Muscle layer of duodenum (tissue), 2 donors: ENCODE measurements at regions not wholly inside any gene's neighbourhood (a gene's known extent, or its start where the extent isn't known, plus 50 kb on each side); places are given as distances from the start of the nearest gene placed in this dataset.
"Not testable (repeated sequence)": the region's sequence is repeated elsewhere in the genome, so short reads cannot be mapped to it uniquely, and the experiment has no call there.

ENCODE experiments used
- H3K27ac ChIP-seq: one replicate; pipeline ENCODE4 v1.7.0; 2013; ENCODE audit warnings: mild to moderate bottlenecking, low read length
- H3K27me3 ChIP-seq: one replicate; pipeline ENCODE4 v1.7.0; 2013; ENCODE audit warnings: low read depth, mild to moderate bottlenecking, control low read depth, low read length
- H3K36me3 ChIP-seq, 2 donors: one replicate each; pipeline ENCODE4 v1.7.0; 2013; ENCODE audit warnings: low read length in 2 of 2, control low read depth in 1 of 2, mild to moderate bottlenecking in 1 of 2; ENCODE audit not compliant: insufficient read depth in 2 of 2, control insufficient read depth in 1 of 2
- H3K4me1 ChIP-seq, 2 donors: one replicate each; pipeline ENCODE4 v1.7.0; 2013; ENCODE audit warnings: low read length in 2 of 2, mild to moderate bottlenecking in 2 of 2, control low read depth in 1 of 2, moderate library complexity in 1 of 2; ENCODE audit not compliant: insufficient read depth in 2 of 2, control insufficient read depth in 1 of 2
- H3K4me3 ChIP-seq, 2 donors: one replicate each; pipeline ENCODE4 v1.7.0; 2013; ENCODE audit warnings: low read length in 2 of 2, low read depth in 1 of 2, mild to moderate bottlenecking in 1 of 2
- H3K9me3 ChIP-seq, 2 donors: one replicate each; pipeline ENCODE4 v1.7.0; 2013; ENCODE audit warnings: low read length in 2 of 2, control low read depth in 1 of 2, mild to moderate bottlenecking in 1 of 2; ENCODE audit not compliant: control insufficient read depth in 1 of 2
- donor health status: healthy.

- H3K4me1 ChIP-seq, H3K27me3 ChIP-seq, H3K27ac ChIP-seq, H3K9me3 ChIP-seq, H3K4me3 ChIP-seq, H3K36me3 ChIP-seq: not testable (repeated sequence)
These were observed 788.1 kb downstream of the PLA2G4A start for GRCh38 chr1:187616830-187617229.

GRCh38 chr1:187617776-187618175, 789.0 kb downstream of the PLA2G4A start:
- no peaks in the 10 kb centered on the region for H3K36me3 ChIP-seq
- H3K27ac ChIP-seq = no peak overlapping the region
- H3K4me3 ChIP-seq = no peak overlapping the region
- no peaks in the 10 kb centered on the region for H3K4me1 ChIP-seq
- no peaks in the 10 kb centered on the region for H3K9me3 ChIP-seq
- no peaks in the 10 kb centered on the region for H3K27me3 ChIP-seq

- Histone ChIP-seq H3K4me3 (no peak overlapping the region), H3K9me3 (no peaks in the 10 kb centered on the region), H3K4me1 (no peaks in the 10 kb centered on the region), H3K36me3 (no peaks in the 10 kb centered on the region), H3K27ac (no peak overlapping the region), H3K27me3 (no peaks in the 10 kb centered on the region)
These were observed 790.4 kb downstream of the PLA2G4A start for GRCh38 chr1:187619175-187619574.

GRCh38 chr1:187621951-187622350, 793.2 kb downstream of the PLA2G4A start:
- Histone ChIP-seq H3K36me3 (no peaks in the 10 kb centered on the region), H3K4me3 (no peak overlapping the region), H3K27ac (no peak overlapping the region), H3K27me3 (no peaks in the 10 kb centered on the region), H3K9me3 (no peaks in the 10 kb centered on the region), H3K4me1 (no peaks in the 10 kb centered on the region)

GRCh38 chr1:187622545-187622944, 793.8 kb downstream of the PLA2G4A start:
- H3K27ac ChIP-seq = no peak overlapping the region
- no peaks in the 10 kb centered on the region for H3K27me3 ChIP-seq
- no peaks in the 10 kb centered on the region for H3K4me1 ChIP-seq
- H3K4me3 ChIP-seq = no peak overlapping the region
- no peaks in the 10 kb centered on the region for H3K36me3 ChIP-seq
- H3K9me3 ChIP-seq = no peaks in the 10 kb centered on the region

GRCh38 chr1:187624812-187625545, 796.2 kb downstream of the PLA2G4A start:
- H3K36me3 ChIP-seq = no peaks in the 10 kb centered on the region
- H3K9me3 ChIP-seq = no peaks in the 10 kb centered on the region
- no peak overlapping the region for H3K4me3 ChIP-seq
- no peaks in the 10 kb centered on the region for H3K4me1 ChIP-seq
- no peak overlapping the region for H3K27ac ChIP-seq
- no peaks in the 10 kb centered on the region for H3K27me3 ChIP-seq

- no peaks in the 10 kb centered on the region for H3K4me1 ChIP-seq
- no peaks in the 10 kb centered on the region for H3K36me3 ChIP-seq
- no peak overlapping the region for H3K27ac ChIP-seq
- no peaks in the 10 kb centered on the region for H3K27me3 ChIP-seq
- peaks cover 0 to 3% of the 10 kb centered on the region in 2 donors for H3K9me3 ChIP-seq
- no peak overlapping the region for H3K4me3 ChIP-seq
These were observed 797.3 kb downstream of the PLA2G4A start for GRCh38 chr1:187626056-187626455.

- Histone ChIP-seq H3K27ac (no peak overlapping the region), H3K4me1 (no peaks in the 10 kb centered on the region), H3K4me3 (no peak overlapping the region), H3K9me3 (peaks cover 0 to 3% of the 10 kb centered on the region in 2 donors), H3K27me3 (no peaks in the 10 kb centered on the region), H3K36me3 (no peaks in the 10 kb centered on the region)
These were observed 798.8 kb downstream of the PLA2G4A start for GRCh38 chr1:187627516-187627915.

GRCh38 chr1:187629075-187629474, 800.3 kb downstream of the PLA2G4A start:
- Histone ChIP-seq H3K27me3 (no peaks in the 10 kb centered on the region), H3K36me3 (no peaks in the 10 kb centered on the region), H3K4me1 (no peaks in the 10 kb centered on the region), H3K27ac (no peak overlapping the region), H3K4me3 (no peak overlapping the region), H3K9me3 (peaks cover 0 to 3% of the 10 kb centered on the region in 2 donors)

GRCh38 chr1:187630653-187631380, 802.1 kb downstream of the PLA2G4A start:
- no peaks in the 10 kb centered on the region for H3K27me3 ChIP-seq
- no peaks in the 10 kb centered on the region for H3K4me1 ChIP-seq
- no peak overlapping the region for H3K4me3 ChIP-seq
- H3K36me3 ChIP-seq = no peaks in the 10 kb centered on the region
- H3K27ac ChIP-seq = no peak overlapping the region
- H3K9me3 ChIP-seq = peaks cover 0 to 3% of the 10 kb centered on the region in 2 donors

GRCh38 chr1:187631381-187631675, 802.6 kb downstream of the PLA2G4A start:
- Histone ChIP-seq H3K4me1 (no peaks in the 10 kb centered on the region), H3K9me3 (peaks cover 0 to 3% of the 10 kb centered on the region in 2 donors), H3K4me3 (no peak overlapping the region), H3K27ac (no peak overlapping the region), H3K27me3 (no peaks in the 10 kb centered on the region), H3K36me3 (no peaks in the 10 kb centered on the region)

- Histone ChIP-seq H3K27ac (no peak overlapping the region), H3K4me1 (no peaks in the 10 kb centered on the region), H3K36me3 (no peaks in the 10 kb centered on the region), H3K9me3 (peaks cover 0 to 3% of the 10 kb centered on the region in 2 donors), H3K27me3 (no peaks in the 10 kb centered on the region), H3K4me3 (peak overlapping the region in 1 of 2 donors; percentile 26)
These were observed 803.2 kb downstream of the PLA2G4A start for GRCh38 chr1:187631984-187632383.
